ENCODE measurements at regions not wholly inside any gene's neighbourhood (a gene's known extent, or its start where the extent isn't known, plus 50 kb on each side); places are given as distances from the start of the nearest gene placed in this dataset.

DNA sequence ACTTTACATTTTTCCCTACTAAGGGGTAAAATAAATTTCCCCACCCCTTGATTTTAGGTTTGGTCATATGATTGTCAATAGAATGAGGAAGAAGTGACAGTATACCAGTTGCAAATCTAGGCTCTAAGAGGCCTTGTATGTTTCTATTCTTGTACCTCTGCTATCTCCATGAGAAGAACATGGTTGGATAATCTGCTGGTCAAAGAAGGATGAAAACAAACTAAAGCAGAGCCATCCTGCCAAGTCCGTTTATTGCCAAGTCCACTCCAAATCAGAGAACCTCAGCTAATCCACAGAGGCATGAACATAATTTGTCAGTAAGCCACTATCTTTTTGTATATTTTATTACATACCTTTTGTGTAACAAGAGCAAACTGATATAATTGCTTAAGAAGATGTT lies 98.0 kb downstream of the CRPPA start:
- Histone ChIP-seq H4K20me1 (ENCODE audit: control insufficient read depth, insufficient read depth, low read depth, low read length) (no peaks in the 10 kb centered on the region), H3K79me2 (ENCODE audit: control insufficient read depth, low read length) (no peaks in the 10 kb centered on the region), H3K4me1 (ENCODE audit: control insufficient read depth, low read length) (no peaks in the 10 kb centered on the region), H3K9me2 (replicated peaks; ENCODE audit: control insufficient read depth, low read length) (no peaks in the 10 kb centered on the region), H3K4me3 (ENCODE audit: low read length) (no peak overlapping the region), H3F3A (ENCODE audit: control insufficient read depth, insufficient read depth) (no peaks in the 10 kb centered on the region), H3K27ac (ENCODE audit: low read depth, low read length) (no peak overlapping the region), H3K4me2 (ENCODE audit: low read length) (no peak overlapping the region), H3K27me3 (ENCODE audit: control insufficient read depth, low read length) (no peaks in the 10 kb centered on the region), H3K9me3 (ENCODE audit: control insufficient read depth, insufficient read depth, low read length) (no peaks in the 10 kb centered on the region), H3K36me3 (ENCODE audit: control insufficient read depth, low read length) (no peaks in the 10 kb centered on the region)
- TF ChIP-seq CTCF (IDR thresholded peaks at IDR 0.05; ENCODE audit: low read depth, low read length, poor library complexity, severe bottlenecking) (no peak), EZH2phosphoT487 (IDR thresholded peaks at IDR 0.05; ENCODE audit: borderline replicate concordance, low read length) (no peak)

GRCh38 chr7:16320099-16320660 lies 101.2 kb downstream of the CRPPA start:
- H3K4me3 ChIP-seq (ENCODE audit: low read length), result no peak overlapping the region
- H3K36me3 ChIP-seq (ENCODE audit: control insufficient read depth, low read length), result no peaks in the 10 kb centered on the region
- no peaks in the 10 kb centered on the region for H3K9me3 ChIP-seq (ENCODE audit: control insufficient read depth, insufficient read depth, low read length)
- H3K4me1 ChIP-seq (ENCODE audit: control insufficient read depth, low read length), result no peaks in the 10 kb centered on the region
- no peaks in the 10 kb centered on the region for H4K20me1 ChIP-seq (ENCODE audit: control insufficient read depth, insufficient read depth, low read depth, low read length)
- H3F3A ChIP-seq (ENCODE audit: control insufficient read depth, insufficient read depth), result no peaks in the 10 kb centered on the region
- no peaks in the 10 kb centered on the region for H3K79me2 ChIP-seq (ENCODE audit: control insufficient read depth, low read length)
- no peak overlapping the region for H3K4me2 ChIP-seq (ENCODE audit: low read length)
- no peak for TF ChIP-seq EZH2phosphoT487 (IDR thresholded peaks at IDR 0.05; ENCODE audit: borderline replicate concordance, low read length)
- no peak for TF ChIP-seq CTCF (IDR thresholded peaks at IDR 0.05; ENCODE audit: low read depth, low read length, poor library complexity, severe bottlenecking)
- H3K27ac ChIP-seq (ENCODE audit: low read depth, low read length), result no peak overlapping the region
- no peaks in the 10 kb centered on the region for H3K9me2 ChIP-seq (replicated peaks; ENCODE audit: control insufficient read depth, low read length)
- H3K27me3 ChIP-seq (ENCODE audit: control insufficient read depth, low read length), result no peaks in the 10 kb centered on the region

DNA sequence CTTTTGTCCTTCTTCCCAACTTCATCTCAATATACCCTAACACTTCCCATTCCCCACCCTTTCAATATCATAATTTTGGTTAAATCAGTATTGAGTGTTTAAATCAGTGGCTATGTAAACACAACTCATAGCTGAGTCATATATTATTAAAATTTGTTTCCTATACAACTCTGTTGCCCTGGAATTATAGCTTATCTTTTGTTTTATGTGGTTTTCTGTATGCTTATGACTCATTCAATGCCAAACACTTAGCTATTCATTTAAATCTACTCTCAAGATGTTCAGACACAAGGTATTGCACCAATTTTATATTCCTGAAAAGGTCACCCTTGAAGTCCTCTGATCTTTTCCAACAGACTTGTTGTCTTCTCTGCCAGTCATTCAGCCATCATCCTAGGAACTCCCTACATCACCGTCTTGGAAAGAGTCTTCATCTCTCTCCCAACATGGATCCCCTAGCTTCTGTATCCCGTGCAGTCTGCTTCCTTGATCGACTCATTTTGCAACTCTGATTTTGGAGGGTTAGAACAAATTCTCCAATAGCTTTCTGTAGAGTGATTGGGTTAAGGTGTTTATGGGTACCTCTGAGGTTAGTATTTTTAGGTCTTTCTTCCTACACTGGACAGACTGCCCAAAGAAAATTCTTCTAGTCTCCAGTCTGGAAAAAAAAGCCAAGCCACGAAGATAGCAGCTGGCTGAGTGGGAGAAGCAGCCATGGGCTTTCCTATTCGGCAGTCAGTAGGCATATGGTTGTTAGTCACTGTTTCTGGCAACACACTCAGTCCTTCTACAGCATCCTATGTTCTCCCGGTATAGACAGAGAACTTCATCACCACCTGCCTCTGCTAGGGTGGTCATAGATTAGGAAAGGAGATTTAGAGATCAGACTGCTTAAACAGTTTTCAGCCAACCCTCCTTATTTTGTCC lies 102.1 kb downstream of the CRPPA start:
- H3K27ac ChIP-seq (ENCODE audit: low read depth, low read length), result no peak overlapping the region
- no peak overlapping the region for H3K4me3 ChIP-seq (ENCODE audit: low read length)
- no peaks in the 10 kb centered on the region for H3K9me2 ChIP-seq (replicated peaks; ENCODE audit: control insufficient read depth, low read length)
- TF ChIP-seq CTCF (IDR thresholded peaks at IDR 0.05; ENCODE audit: low read depth, low read length, poor library complexity, severe bottlenecking) (no peak), EZH2phosphoT487 (IDR thresholded peaks at IDR 0.05; ENCODE audit: borderline replicate concordance, low read length) (no peak)
- no peaks in the 10 kb centered on the region for H3K79me2 ChIP-seq (ENCODE audit: control insufficient read depth, low read length)
- H3K4me1 ChIP-seq (ENCODE audit: control insufficient read depth, low read length), result no peaks in the 10 kb centered on the region
- no peaks in the 10 kb centered on the region for H3K36me3 ChIP-seq (ENCODE audit: control insufficient read depth, low read length)
- no peaks in the 10 kb centered on the region for H4K20me1 ChIP-seq (ENCODE audit: control insufficient read depth, insufficient read depth, low read depth, low read length)
- no peaks in the 10 kb centered on the region for H3F3A ChIP-seq (ENCODE audit: control insufficient read depth, insufficient read depth)
- H3K27me3 ChIP-seq (ENCODE audit: control insufficient read depth, low read length), result no peaks in the 10 kb centered on the region
- H3K4me2 ChIP-seq (ENCODE audit: low read length), result no peak overlapping the region
- no peaks in the 10 kb centered on the region for H3K9me3 ChIP-seq (ENCODE audit: control insufficient read depth, insufficient read depth, low read length)

All from DOHH2 (cell line).